GM18499 (cell line): ENCODE measurements at regions not wholly inside any gene's neighbourhood (a gene's known extent, or its start where the extent isn't known, plus 50 kb on each side); places are given as distances from the start of the nearest gene placed in this dataset.
"Not testable (repeated sequence)": the region's sequence is repeated elsewhere in the genome, so short reads cannot be mapped to it uniquely, and the experiment has no call there.

Source experiments
- ATAC-seq: cut with Tn5 transposase; IDR thresholded peaks from one replicate; pipeline ENCODE4 v1.9.1; 2021; ENCODE audit warnings: moderate number of reproducible peaks; ENCODE audit not compliant: insufficient read depth, unreplicated experiment

DNA sequence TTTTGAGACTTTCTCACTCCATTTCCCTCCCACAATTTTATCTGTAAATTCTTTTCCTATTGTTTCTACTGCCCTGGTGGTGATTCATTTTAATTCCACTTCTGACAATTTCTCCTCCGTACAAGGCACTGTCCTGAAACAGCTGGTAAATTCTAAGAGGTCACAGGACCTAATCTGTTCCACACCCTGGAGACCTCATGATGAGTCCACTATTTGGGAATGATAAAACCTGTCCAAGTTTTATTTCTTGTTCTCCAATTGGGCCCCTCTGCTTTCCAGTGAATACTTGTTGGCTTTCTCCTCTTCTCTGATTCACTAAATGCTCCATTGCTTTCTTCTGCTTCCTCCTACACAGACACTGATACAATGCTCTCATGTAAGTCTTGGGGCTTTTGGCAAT, 343.1 kb upstream of the DUSP10 start:
- no peak for ATAC-seq

DNA sequence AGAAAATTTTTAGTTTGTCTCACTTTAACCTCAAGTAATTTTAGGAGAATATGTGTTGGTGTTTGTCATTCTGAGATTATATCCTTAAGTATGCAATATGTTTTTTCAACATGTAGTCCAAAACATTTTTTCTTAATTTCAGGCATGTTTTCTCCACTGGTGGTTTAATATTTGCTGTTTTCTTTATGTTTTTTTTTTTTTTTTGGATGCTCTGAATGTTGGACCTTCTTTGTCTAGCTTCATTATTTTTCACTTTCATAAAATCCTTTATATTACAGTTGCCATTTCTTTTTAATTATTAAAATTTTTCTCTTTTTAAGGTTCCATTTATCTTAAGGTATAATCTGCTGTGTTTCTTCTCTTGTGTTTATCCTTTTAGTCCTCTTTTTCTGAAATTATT, 342.2 kb upstream of the DUSP10 start:
- ATAC-seq = no peak

DNA sequence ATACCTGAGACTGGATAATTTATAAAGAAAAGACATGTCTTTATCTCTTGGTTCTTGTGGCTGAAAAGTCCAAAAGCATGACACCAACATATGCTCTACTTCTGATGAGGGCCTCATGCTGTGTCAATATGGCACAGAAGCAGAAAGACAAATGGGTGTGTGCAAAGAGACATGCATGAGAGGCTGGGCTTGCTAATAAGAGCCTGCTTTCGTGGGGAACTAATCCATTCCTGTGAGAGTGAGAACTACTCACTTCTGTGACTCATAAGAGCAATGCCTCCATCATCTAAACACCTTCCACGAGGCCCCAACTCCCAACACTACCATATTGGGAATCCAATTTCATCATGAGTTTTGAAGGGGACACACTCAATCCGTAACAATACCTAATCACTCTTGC, 340.0 kb upstream of the DUSP10 start:
- ATAC-seq = no peak

DNA sequence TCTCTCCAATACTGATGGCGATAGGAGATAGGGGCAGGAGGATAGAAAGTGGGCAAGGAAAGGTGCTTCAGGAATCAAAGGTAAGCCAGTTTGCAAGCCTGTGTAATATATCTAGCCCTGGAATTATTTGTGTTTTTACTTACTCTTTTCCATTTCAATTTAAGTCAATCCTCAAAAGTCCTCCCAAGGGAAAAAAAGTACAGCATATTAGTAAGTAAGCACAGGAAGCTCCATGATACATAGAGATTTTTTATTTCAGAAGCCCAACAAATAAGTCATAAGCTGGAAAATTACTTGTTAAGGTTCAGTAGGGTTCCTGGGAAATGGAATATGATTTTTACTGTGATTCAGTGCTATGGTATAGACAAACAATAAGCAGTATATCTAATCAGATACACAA, 337.7 kb upstream of the DUSP10 start:
- ATAC-seq = no peak

DNA sequence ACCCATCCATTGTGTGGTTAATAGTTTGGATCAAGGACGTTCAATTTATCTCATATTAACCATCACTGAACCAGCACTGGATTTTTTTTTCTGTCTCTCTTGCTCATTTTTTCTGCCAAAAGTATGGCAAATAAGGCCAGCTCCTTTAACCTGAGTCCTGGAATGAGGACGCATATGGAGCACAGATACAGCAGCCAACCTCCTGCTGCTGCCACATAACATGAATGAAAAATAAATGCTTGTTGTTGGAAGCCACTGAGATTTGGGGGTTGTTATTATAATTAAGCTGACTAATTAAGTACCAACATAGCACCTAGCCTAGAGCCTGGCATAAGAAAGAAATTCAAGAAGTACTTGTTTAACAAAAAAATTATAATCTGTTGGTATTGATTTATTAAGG, 335.3 kb upstream of the DUSP10 start:
- ATAC-seq = no peak

DNA sequence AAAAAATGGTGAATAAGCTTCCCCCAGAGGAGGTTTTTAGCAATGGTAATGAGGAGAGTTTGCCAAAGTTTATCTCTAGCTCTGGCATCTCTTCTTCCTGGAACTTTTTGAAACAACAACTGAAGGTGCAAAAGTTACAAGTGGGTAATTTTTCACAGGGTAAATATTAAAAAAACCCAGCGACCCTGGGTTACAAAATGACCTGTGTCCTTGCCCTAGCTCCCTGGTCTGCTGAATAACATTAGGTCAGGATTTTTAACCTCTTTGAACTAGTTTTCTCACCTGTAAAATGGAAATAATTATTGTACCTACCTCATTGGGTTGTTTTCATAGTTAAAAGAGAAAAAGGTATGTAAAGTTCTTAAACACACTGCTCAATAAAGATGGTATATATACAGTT, 332.4 kb upstream of the DUSP10 start:
- ATAC-seq = no peak

DNA sequence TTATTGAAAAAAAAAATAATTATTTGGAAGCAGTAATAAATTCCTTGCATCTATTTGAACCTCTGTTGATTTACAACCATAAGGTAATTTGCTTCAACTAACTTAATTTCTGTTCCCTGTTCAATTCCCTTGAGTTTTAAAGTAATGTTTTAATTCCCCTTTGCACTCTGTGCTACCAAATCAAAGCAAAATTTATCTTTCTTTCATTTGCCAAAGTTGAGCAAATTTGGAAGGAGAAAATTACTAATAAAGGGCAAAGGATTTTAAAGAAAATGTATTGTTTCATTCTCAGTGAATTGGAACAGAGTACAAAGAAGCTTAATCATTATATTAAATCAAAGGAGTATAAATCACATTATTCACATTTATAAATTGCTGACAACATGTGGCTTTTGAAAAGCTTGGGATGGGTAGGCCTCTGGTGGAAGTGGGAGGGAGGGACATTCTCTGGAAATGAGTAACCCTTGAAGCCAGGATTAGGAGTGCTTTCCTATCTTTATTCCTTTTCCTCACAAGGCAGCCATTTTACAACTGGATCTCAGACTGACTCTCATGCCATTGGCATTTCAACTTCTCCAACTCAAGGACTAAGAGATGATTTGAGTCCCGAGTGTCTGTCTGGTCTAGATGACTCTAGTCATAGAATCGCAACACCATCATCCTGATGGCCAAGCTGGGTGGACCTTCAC, 331.6 kb upstream of the DUSP10 start:
- no peak for ATAC-seq

DNA sequence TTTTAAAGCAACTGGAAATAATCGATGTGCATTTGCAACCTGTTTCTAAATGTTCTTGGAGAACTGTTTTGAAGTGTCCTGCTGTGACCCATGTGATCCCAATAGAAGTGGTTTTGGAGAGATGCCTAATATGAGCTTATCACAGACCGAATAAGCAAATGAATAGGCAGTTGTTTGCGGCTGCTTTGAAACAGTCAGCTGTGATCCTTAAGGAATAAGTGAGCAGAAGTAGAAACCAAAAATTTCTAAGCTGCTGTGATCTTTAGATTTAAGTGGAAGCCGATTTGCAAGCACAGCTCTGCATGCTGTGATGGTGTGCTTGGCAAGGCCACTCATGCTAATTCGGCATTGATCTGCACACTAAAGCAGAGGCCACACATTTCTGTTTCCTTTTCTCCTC, 329.5 kb upstream of the DUSP10 start:
- ATAC-seq = no peak

DNA sequence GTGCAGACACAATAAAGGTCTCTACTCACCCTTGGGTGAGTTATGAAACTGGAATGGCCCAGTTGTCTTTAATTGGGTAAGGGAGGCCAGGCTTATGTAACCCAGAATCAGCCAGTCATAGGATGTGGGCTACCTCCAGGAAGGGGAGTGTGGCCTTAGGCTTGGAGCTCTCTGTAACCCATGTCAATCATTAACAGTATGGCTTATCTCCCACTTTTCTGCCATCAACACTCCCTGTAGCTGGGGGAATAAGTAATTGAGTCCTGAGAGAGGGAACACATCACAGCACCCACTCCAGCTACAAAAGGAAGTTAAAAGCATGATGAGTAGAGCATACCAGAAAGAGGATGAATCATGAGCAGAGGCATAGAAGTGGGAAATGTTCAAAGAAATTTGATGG, 327.0 kb upstream of the DUSP10 start:
- ATAC-seq = no peak

DNA sequence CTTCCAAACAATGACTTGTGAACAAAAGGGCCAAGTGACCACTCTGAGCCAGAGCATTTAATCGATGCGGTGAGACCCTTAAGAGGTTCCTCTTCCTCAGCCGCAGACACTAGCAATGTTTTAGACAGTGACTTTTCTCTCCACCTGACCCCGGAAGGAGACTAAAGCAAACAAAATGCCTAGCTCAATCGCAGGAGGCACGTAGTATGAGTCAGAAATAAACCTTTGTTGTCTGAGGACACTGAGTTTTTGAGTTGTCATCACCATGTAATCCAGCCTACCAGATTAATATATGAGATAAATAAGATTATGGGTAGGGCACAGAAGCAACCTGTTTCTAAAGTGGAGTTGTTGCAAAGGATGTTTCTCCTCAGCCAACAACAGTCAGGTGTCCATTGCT, 326.2 kb upstream of the DUSP10 start:
- no peak for ATAC-seq

DNA sequence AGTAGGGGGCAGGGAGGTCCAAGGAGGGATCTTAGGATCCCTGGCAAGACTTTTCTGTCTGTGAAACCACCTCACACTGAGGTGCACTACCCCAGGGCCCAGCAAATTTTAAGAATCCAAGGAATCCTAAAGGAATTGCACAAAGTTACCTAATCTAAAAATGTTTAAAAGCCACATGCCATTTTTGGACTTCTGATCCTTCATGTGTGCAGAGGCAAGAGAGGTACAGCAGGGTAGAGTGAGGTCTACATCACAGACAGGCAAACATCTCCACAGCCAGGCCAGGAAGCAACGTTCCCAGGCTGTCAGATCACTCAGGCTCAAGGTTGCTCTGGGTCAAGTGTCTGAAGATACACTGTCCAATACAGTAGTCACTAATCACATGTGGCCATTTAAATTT, 324.6 kb upstream of the DUSP10 start:
- ATAC-seq = no peak

DNA sequence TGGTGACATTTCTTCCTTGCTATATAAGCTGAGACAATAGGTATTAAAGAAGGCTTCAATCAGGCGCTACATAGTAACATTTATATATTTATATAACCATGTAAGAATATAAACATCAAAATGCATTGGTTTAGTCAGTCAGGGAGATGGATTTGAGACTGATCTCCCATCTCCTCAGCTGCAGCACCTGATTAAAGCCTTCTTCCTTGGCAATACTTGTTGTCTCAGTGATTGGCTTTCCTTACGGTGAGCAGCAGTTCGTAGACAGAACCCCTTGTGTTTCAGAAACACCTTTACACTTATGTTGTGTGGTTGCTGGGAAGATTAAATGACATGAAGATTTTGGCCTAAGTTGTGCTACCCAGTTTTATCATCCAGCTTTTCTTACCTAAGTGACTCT, 323.3 kb upstream of the DUSP10 start:
- no peak for ATAC-seq

DNA sequence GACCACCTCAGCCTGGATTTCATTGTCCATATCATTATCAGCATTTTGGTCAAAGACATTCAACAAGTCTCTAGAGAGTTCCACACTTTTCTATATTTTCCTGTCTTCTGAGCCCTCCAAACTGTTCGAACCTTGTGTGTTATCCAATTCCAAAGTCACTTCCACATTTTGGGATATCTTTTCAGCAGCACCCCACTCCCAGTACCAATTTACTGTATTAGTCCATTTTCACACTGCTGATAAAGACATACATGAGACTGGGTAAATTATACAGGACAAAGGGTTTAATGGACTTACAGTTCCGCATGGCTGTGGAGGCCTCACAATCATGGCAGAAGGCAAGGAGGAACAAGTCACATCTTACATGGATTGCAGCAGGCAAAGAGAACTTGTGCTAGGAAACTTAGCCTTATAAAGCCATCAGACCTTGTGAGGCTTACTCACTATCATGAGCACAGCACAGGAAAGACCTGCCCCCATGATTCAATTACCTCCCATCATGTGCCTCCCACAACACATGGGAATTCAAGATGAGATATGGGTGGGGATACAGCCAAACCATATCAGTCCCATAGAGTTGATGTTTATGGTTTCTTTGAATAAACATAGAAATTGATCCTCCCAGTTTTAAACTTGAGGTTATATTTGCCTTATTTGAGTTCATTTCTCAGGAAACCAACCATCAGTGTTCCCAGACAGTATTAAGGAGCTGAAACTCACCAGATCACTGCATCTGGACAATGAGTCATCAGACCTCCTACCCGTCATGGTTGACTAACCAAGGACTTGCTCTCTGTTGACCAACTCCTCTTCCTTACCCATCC, 322.7 kb upstream of the DUSP10 start:
- ATAC-seq = no peak

DNA sequence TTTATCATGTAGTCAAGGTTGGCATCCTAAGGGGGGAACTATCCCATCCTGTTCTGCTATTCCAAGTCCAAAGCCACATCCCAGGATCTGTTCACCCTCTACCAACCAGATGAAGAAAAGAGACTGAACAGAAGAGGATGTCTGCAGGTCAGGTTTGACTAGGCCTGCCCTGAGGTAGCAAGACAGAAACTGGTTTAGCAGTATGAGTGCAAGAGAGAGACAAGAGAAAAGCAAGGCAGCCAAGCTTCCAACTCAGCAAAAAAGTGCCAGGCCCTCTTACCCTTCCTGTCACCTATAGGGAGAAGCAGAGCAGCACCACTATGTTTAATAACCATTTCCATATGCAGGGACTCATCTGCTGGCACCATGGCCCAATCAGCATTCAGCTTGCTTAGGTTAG, 320.8 kb upstream of the DUSP10 start:
- ATAC-seq = no peak

DNA sequence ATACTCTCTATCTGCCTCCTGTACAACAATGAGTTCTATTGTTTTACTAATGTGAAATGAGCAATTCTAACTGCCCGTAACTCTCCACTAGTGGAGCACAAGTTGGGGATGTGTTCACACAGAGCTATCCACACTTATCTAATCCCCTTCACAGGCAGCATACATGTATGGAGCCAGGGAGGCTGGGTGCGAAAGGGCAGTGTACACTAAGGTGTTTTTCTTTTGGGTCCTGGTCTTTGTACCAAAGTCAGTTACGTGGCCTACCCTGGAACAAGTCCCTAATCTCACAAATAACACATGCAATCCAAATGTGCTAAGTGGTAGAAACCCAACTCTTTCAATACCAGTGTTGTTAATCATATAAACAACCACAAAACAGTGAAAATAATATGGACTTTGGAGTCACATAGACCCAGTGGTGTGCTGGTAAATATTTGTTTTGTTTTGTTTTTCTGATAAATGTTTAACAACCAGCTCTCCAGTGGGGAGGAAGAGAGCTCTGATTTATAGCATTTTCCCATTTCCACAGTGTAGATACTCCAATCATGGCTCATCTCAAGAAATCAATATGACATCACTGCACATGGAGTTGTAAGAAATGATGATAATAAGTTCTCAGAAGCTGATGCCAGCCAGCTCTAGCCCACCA, 319.9 kb upstream of the DUSP10 start:
- ATAC-seq = no peak

DNA sequence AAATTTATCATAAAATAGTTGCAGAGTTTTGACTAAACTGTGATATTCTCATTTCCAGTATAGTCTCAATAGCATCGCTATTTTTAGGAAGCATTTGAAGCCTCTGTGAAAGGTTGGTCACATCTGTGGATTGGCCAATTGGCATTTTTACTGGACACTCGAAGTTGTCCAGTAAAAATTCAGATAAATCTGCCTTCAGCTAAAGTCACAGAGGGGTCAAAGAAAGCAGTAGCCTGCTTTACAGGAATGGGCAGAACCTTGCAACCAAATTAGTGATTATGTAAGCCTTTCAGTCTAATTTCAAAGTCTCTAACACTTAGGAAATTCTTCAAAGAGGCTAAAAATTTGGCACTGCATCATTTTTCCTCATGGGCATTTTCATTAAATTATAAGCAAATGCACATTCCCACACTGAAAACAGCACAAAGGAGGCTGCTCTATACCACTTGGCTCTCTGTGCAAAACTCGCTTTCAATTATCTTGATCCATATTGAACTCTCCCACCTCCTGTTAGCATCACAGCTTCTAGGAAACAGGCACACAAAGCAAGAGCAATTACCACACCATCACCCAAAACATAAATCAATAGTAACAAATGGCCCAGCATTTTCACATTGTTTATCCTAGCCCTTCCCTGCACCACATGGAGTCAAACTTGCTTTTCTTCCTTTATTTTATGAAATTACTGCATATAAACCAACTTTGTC, 318.5 kb upstream of the DUSP10 start:
- ATAC-seq = no peak

DNA sequence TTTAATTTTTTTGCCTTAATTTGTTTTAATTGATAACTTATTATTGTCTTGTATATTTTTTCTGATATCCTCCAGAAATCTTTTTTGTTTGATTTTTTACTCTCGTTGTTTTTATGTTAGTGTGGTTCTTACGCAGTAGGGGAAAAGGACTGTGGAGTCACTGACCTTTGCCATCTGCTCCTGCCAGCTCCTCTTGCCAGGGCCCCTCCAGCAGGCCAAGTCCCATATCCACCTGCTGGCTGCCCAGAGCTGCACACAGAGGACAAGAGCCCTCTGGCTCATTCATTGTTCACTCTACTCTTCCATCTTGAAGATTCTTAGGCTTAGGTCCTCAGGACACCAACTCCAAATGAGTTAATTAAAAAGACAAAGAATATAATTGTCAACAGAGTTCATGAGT, 316.4 kb upstream of the DUSP10 start:
- no peak for ATAC-seq

DNA sequence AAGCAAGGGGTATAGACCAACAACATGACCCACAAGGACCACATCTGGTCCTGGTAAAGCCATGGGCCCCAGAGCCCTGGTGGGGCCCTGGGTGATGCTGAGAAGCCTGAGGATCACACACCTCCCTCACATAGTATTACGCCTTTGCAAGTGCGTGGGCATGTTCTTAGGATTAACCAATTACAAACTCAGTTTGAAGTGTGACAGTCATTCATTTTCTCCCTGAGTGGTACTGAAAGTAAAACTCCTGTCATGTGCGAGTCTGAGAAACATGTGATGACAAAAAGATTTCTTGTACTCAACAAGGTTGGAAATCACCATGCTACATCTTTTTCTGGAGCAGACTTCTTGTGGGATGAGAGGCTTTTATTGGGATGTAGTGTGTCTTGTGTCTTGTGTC, 315.3 kb upstream of the DUSP10 start:
- no peak for ATAC-seq

DNA sequence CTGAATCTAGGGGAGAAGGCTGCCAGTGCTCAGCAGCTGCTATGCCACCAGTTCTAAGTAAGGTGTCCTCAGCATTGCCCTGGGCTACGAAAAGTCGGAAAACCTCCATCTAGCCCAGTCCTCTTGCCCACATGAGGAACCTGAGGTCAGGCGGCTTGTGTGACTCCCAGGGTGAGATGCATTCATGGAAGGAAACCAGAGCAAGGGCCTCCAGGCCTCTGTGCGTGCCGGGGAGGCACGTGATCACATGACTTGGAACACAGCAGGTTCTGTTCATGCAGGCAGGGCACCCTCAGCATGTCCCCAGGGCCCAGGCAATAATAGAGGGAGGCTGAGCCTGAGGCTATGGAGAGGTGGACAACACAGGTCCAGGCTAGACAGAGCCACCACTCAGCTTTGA, 312.5 kb upstream of the DUSP10 start:
- no peak for ATAC-seq

DNA sequence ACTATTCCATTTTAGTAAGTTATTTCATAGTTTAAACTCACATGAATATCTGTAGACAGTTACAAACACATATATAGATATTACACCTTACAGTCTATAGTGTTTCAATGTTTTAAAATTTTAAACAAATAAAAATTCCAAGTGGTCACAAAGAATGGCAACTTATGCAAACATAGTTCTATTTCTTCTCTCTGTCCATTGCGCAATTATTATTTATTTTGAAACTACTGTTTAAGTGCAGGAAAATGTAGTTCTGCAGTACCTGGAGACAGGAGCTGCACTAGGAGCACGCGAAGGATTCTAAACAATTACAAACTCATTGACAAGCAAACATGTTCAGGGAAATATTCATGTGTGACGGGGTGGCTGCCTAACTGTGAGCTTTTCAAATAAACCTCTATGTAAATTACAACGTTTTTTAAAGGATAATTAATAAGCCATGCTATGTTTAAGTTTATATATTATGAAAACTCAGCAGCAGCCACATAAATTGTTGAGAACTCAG, 312.0 kb upstream of the DUSP10 start:
- no peak for ATAC-seq

DNA sequence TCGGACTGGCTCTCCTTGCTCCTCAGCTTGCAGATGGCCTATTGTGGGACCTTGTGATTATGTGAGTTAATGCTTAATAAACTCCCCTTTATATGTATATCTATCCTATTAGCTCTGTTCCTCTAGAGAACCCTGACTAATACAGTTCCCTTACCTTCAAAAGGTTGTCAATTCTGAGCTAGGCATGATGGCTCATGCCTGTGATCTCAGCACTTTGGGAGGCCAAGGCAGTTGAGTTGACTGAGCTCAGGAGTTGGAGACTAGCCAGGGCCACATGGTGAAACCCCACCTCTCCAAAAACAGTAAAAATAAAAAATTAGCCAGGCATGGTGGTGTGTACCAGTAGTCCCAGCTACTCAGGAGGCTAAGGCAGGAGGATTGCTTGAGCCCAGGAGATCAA, 309.4 kb upstream of the DUSP10 start:
- not testable (repeated sequence) for ATAC-seq
